SK-N-SH treated with all-trans-retinoic acid at 6 μM for 48 hours (cell line): ENCODE measurements at regions not wholly inside any gene's neighbourhood (a gene's known extent, or its start where the extent isn't known, plus 50 kb on each side); places are given as distances from the start of the nearest gene placed in this dataset.

ENCODE experiments used
- ATAC-seq: fragments of 200-7000 bp; cut with Tn5 transposase; 3 replicates; pipeline ENCODE4 v1.9.1; 2020; ENCODE audit warnings: mild to moderate bottlenecking, moderate library complexity
- ARNTL ChIP-seq: fragments of 450-650 bp; formaldehyde crosslinking; IDR thresholded peaks from 2 replicates; pipeline ENCODE4 v1.5.0; 2020; ENCODE audit warnings: low read depth, mild to moderate bottlenecking, moderate library complexity, borderline replicate concordance
- BACH2 ChIP-seq: fragments of 250-450 bp; sonication (Bioruptor Pico); IDR thresholded peaks from 2 replicates; pipeline ENCODE4 v1.9.0; 2021; ENCODE audit warnings: mild to moderate bottlenecking, borderline replicate concordance
- CREB5 ChIP-seq: fragments of 250-450 bp; sonication (Bioruptor Pico); IDR thresholded peaks from 2 replicates; pipeline ENCODE4 v1.5.1; 2020; ENCODE audit warnings: low read depth, mild to moderate bottlenecking, moderate library complexity
- CSDC2 ChIP-seq: fragments of 250-450 bp; sonication (Bioruptor Pico); IDR thresholded peaks from 2 replicates; pipeline ENCODE4 v1.5.0; 2020; ENCODE audit warnings: mild to moderate bottlenecking, moderate library complexity
- CSRNP3 ChIP-seq: fragments of 250-450 bp; sonication (Bioruptor Pico); IDR thresholded peaks from 2 replicates; pipeline ENCODE4 v1.5.1; 2021; ENCODE audit warnings: mild to moderate bottlenecking, moderate library complexity
- ESRRG ChIP-seq: fragments of 250-450 bp; sonication (Bioruptor Pico); IDR thresholded peaks from 2 replicates; pipeline ENCODE4 v1.6.1; 2021; ENCODE audit warnings: mild to moderate bottlenecking
- GLIS3 ChIP-seq: fragments of 250-450 bp; sonication (Bioruptor Pico); IDR thresholded peaks from 2 replicates; pipeline ENCODE4 v1.5.0; 2020; ENCODE audit warnings: mild to moderate bottlenecking, moderate library complexity
- ISL1 ChIP-seq: fragments of 250-450 bp; sonication (Bioruptor Pico); IDR thresholded peaks from 2 replicates; pipeline ENCODE4 v2.1.2; 2022; ENCODE audit warnings: mild to moderate bottlenecking, moderate library complexity
- PPARA ChIP-seq: fragments of 250-450 bp; sonication (Bioruptor Pico); IDR thresholded peaks from 2 replicates; pipeline ENCODE4 v1.5.0; 2020; ENCODE audit warnings: mild to moderate bottlenecking, borderline replicate concordance
- RARB ChIP-seq: fragments of 250-450 bp; sonication (Bioruptor Pico); IDR thresholded peaks from 2 replicates; pipeline ENCODE4 v1.8.0; 2021; ENCODE audit warnings: mild to moderate bottlenecking, moderate library complexity
- SNAI2 ChIP-seq: fragments of 250-450 bp; sonication (Bioruptor Pico); IDR thresholded peaks from 2 replicates; pipeline ENCODE4 v1.5.0; 2020; ENCODE audit warnings: mild to moderate bottlenecking, moderate library complexity
- TCF4 ChIP-seq: fragments of 250-450 bp; sonication (Bioruptor Pico); IDR thresholded peaks from 2 replicates; pipeline ENCODE4 v1.8.0; 2021; ENCODE audit warnings: mild to moderate bottlenecking, moderate library complexity, borderline replicate concordance
- TOX ChIP-seq: fragments of 250-450 bp; sonication (Bioruptor Pico); IDR thresholded peaks from 2 replicates; pipeline ENCODE4 v1.8.0; 2021; ENCODE audit warnings: mild to moderate bottlenecking, moderate library complexity, borderline replicate concordance
- TSHZ2 ChIP-seq: fragments of 250-450 bp; sonication (Bioruptor Pico); IDR thresholded peaks from 2 replicates; pipeline ENCODE4 v1.5.0; 2020; ENCODE audit warnings: mild to moderate bottlenecking, moderate library complexity
- ZC3H10 ChIP-seq: fragments of 250-450 bp; sonication (Bioruptor Pico); IDR thresholded peaks from 2 replicates; pipeline ENCODE4 v1.5.1; 2021; ENCODE audit warnings: mild to moderate bottlenecking, moderate library complexity
- ZFP3 ChIP-seq: fragments of 250-450 bp; sonication (Bioruptor Pico); IDR thresholded peaks from 2 replicates; pipeline ENCODE4 v1.5.0; 2020; ENCODE audit warnings: mild to moderate bottlenecking, moderate library complexity
- ZFP30 ChIP-seq: fragments of 450-650 bp; formaldehyde crosslinking; IDR thresholded peaks from 2 replicates; pipeline ENCODE4 v1.5.0; 2022; ENCODE audit warnings: mild to moderate bottlenecking, moderate library complexity
- ZNF565 ChIP-seq: fragments of 450-650 bp; formaldehyde crosslinking; conservative IDR thresholded peaks from 2 replicates; pipeline ENCODE4 v1.5.0; 2020; ENCODE audit warnings: low read depth, mild to moderate bottlenecking, moderate library complexity
- ZNF70 ChIP-seq: fragments of 450-650 bp; formaldehyde crosslinking; IDR thresholded peaks from 2 replicates; pipeline ENCODE4 v1.5.0; 2020; ENCODE audit warnings: mild to moderate bottlenecking, moderate library complexity
- ZNF8 ChIP-seq: fragments of 450-650 bp; formaldehyde crosslinking; IDR thresholded peaks from 2 replicates; pipeline ENCODE4 v1.5.0; 2020; ENCODE audit warnings: mild to moderate bottlenecking, moderate library complexity
- TF ChIP-seq, protein P1 (sequence below): fragments of 250-450 bp; sonication (Bioruptor Pico); IDR thresholded peaks from 2 replicates; pipeline ENCODE4 v1.8.0; 2020; ENCODE audit warnings: mild to moderate bottlenecking, moderate library complexity, borderline replicate concordance
- TF ChIP-seq, protein P2 (sequence below): fragments of 250-450 bp; sonication (Bioruptor Pico); IDR thresholded peaks from 2 replicates; pipeline ENCODE4 v1.8.0; 2021; ENCODE audit warnings: low read depth, mild to moderate bottlenecking, moderate library complexity, borderline replicate concordance

- TF ChIP-seq ZNF565: no peak
- TF ChIP-seq ZFP3: no peak
- TF ChIP-seq ARNTL (CRISPR knock-in tag): no peak
- TF ChIP-seq BACH2 (CRISPR knock-in tag): no peak
- no peak for TF ChIP-seq ZNF8 (CRISPR knock-in tag)
- no peak for TF ChIP-seq ESRRG (CRISPR knock-in tag)
- no peak for TF ChIP-seq SNAI2 (CRISPR knock-in tag)
- TF ChIP-seq RARB (CRISPR knock-in tag): no peak
- TF ChIP-seq ZFP30 (CRISPR knock-in tag): no peak
- TF ChIP-seq GLIS3 (CRISPR knock-in tag): no peak
- TF ChIP-seq TCF4 (CRISPR knock-in tag): no peak
- TF ChIP-seq TSHZ2: no peak
- no peak for TF ChIP-seq CSRNP3 (CRISPR knock-in tag)
- TF ChIP-seq ZNF70 (CRISPR knock-in tag): no peak
- TF ChIP-seq ISL1: no peak
- TF ChIP-seq, protein P1, sequence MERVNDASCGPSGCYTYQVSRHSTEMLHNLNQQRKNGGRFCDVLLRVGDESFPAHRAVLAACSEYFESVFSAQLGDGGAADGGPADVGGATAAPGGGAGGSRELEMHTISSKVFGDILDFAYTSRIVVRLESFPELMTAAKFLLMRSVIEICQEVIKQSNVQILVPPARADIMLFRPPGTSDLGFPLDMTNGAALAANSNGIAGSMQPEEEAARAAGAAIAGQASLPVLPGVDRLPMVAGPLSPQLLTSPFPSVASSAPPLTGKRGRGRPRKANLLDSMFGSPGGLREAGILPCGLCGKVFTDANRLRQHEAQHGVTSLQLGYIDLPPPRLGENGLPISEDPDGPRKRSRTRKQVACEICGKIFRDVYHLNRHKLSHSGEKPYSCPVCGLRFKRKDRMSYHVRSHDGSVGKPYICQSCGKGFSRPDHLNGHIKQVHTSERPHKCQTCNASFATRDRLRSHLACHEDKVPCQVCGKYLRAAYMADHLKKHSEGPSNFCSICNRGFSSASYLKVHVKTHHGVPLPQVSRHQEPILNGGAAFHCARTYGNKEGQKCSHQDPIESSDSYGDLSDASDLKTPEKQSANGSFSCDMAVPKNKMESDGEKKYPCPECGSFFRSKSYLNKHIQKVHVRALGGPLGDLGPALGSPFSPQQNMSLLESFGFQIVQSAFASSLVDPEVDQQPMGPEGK (CRISPR knock-in tag): no peak
- no peak for TF ChIP-seq ZC3H10 (CRISPR knock-in tag)
- TF ChIP-seq, protein P2, sequence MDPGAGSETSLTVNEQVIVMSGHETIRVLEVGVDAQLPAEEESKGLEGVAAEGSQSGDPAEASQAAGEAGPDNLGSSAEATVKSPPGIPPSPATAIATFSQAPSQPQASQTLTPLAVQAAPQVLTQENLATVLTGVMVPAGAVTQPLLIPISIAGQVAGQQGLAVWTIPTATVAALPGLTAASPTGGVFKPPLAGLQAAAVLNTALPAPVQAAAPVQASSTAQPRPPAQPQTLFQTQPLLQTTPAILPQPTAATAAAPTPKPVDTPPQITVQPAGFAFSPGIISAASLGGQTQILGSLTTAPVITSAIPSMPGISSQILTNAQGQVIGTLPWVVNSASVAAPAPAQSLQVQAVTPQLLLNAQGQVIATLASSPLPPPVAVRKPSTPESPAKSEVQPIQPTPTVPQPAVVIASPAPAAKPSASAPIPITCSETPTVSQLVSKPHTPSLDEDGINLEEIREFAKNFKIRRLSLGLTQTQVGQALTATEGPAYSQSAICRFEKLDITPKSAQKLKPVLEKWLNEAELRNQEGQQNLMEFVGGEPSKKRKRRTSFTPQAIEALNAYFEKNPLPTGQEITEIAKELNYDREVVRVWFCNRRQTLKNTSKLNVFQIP (CRISPR knock-in tag): no peak
- no peak for TF ChIP-seq CSDC2 (CRISPR knock-in tag)
- no peak for TF ChIP-seq TOX (CRISPR knock-in tag)
- ATAC-seq: no peak
Observed at GRCh38 chr2:52356556-52356955, 1324.6 kb upstream of the NRXN1 start.

- TF ChIP-seq CREB5 (CRISPR knock-in tag) (no peak), ZNF8 (CRISPR knock-in tag) (no peak), CSDC2 (CRISPR knock-in tag) (no peak), GLIS3 (CRISPR knock-in tag) (no peak), CSRNP3 (CRISPR knock-in tag) (no peak), TOX (CRISPR knock-in tag) (no peak), PPARA (no peak), ZFP3 (no peak), RARB (CRISPR knock-in tag) (no peak), ZNF70 (CRISPR knock-in tag) (no peak), ISL1 (no peak), ARNTL (CRISPR knock-in tag) (no peak), ZC3H10 (CRISPR knock-in tag) (no peak), SNAI2 (CRISPR knock-in tag) (no peak), TSHZ2 (no peak)
- TF ChIP-seq, protein P1 (CRISPR knock-in tag): no peak
- no peak for ATAC-seq
Observed at GRCh38 chr2:52347292-52347691, 1315.4 kb upstream of the NRXN1 start.
